GM12878 (cell line): ENCODE measurements at regions not wholly inside any gene's neighbourhood (a gene's known extent, or its start where the extent isn't known, plus 50 kb on each side); places are given as distances from the start of the nearest gene placed in this dataset.

Experiments
- ATAC-seq: fragments of 200-7000 bp; cut with Tn5 transposase; 3 replicates; pipeline ENCODE4 v1.9.1; 2020; ENCODE audit warnings: mild to moderate bottlenecking, moderate library complexity
- BruUV-seq: library from RNA; stranded (reverse); fragments of 400-500 nt; replicated peaks from 2 replicates; lab custom pipeline; 2021; lab: Mats Ljungman, UMichigan
- CTCF ChIA-PET: fragments of 300-600 bp; sonication (Branson Sonifier 250); formaldehyde crosslinking; extraction: SDS; loops from one replicate; lab custom pipeline; 2021; ENCODE audit warnings: inconsistent platforms; lab: Yijun Ruan, JAX
- POLR2A ChIA-PET: fragments of 350-600 bp; formaldehyde crosslinking; extraction: SDS; loops from one replicate; lab custom pipeline; 2021; ENCODE audit warnings: inconsistent platforms; lab: Charles Lee
- RAD21 ChIA-PET: fragments of 300-600 bp; sonication (Branson Sonifier 250); formaldehyde crosslinking; loops from one replicate; lab custom pipeline; 2023; ENCODE audit warnings: antibody characterized with exemption; ENCODE audit not compliant: unreplicated experiment; lab: Charles Lee
- SMC1A ChIA-PET: fragments of 300-600 bp; sonication (Branson Sonifier 250); formaldehyde crosslinking; loops from one replicate; lab custom pipeline; 2023; ENCODE audit not compliant: unreplicated experiment, uncharacterized antibody; lab: Charles Lee
- DNase-seq: peaks from one replicate; pipeline ENCODE4 v3.0.0-alpha.2; 2011; ENCODE audit warnings: low read depth, low spot score
- FAIRE-seq: peaks from 3 replicates; lab custom pipeline; 2011; peaks lifted over from hg19 to GRCh38; lab: Jason Lieb, UNC
- H2AFZ ChIP-seq: 2 replicates; pipeline ENCODE4 v1.6.0; 2011; ENCODE audit warnings: low read depth, low read length, control low read depth; ENCODE audit not compliant: control insufficient read depth
- H3K27ac ChIP-seq: 2 replicates; pipeline ENCODE4 v1.5.1; 2011; ENCODE audit warnings: control low read depth; ENCODE audit not compliant: control insufficient read depth, insufficient read depth
- H3K27me3 ChIP-seq, 2 experiments: replicated peaks in 1 of 2; 2 replicates each; pipeline versions ENCODE4 v1.6.0 to v1.6.1; 2011; ENCODE audit warnings: low read length in 1 of 2; ENCODE audit not compliant: control insufficient read depth in 2 of 2, insufficient read depth in 2 of 2
- H3K36me3 ChIP-seq, 2 experiments: 2 replicates each; pipeline ENCODE4 v1.5.1; 2011; ENCODE audit warnings: low read length in 1 of 2; ENCODE audit not compliant: control insufficient read depth in 2 of 2, insufficient read depth in 2 of 2
- H3K4me1 ChIP-seq: 2 replicates; pipeline ENCODE4 v1.6.1; 2011; ENCODE audit warnings: mild to moderate bottlenecking, low read length, moderate library complexity, mixed read lengths; ENCODE audit not compliant: control insufficient read depth, insufficient read depth
- H3K4me2 ChIP-seq: 2 replicates; pipeline ENCODE4 v1.6.0; 2011; ENCODE audit warnings: control low read depth; ENCODE audit not compliant: control insufficient read depth, insufficient read depth
- H3K4me3 ChIP-seq: fragments of 200-600 bp; sonication (generic); 2 replicates; pipeline ENCODE4 v1.5.1; 2016
- H3K79me2 ChIP-seq: 2 replicates; pipeline ENCODE4 v1.6.0; 2011; ENCODE audit warnings: low read length; ENCODE audit not compliant: control insufficient read depth, insufficient read depth
- H3K9ac ChIP-seq: 2 replicates; pipeline ENCODE4 v1.8.0; 2011; ENCODE audit warnings: low read length, control low read depth, mixed read lengths; ENCODE audit not compliant: control insufficient read depth, insufficient read depth
- H3K9me3 ChIP-seq: replicated peaks from 3 replicates; pipeline ENCODE4 v1.5.1; 2011; ENCODE audit warnings: mild to moderate bottlenecking, low read length; ENCODE audit not compliant: control insufficient read depth, insufficient read depth
- H4K20me1 ChIP-seq: 2 replicates; pipeline ENCODE4 v1.6.0; 2011; ENCODE audit not compliant: control insufficient read depth, insufficient read depth
- CHD2 ChIP-seq: IDR thresholded peaks from 2 replicates; pipeline ENCODE4 v1.6.1; 2011; ENCODE audit warnings: low read depth, low read length, improper control_type of control experiment, borderline replicate concordance
- HDAC6 ChIP-seq: fragments of 200-600 bp; sonication (generic); IDR thresholded peaks from one replicate; pipeline ENCODE4 v1.8.0; 2017; ENCODE audit warnings: antibody characterized with exemption; ENCODE audit not compliant: unreplicated experiment
- KDM1A ChIP-seq: fragments of 200-600 bp; sonication (generic); IDR thresholded peaks from 2 replicates; pipeline ENCODE4 v1.6.1; 2016; ENCODE audit warnings: borderline replicate concordance
- MEF2A ChIP-seq: IDR thresholded peaks from 2 replicates; pipeline ENCODE4 v1.6.1; 2011; ENCODE audit warnings: low read depth, mild to moderate bottlenecking, low read length, moderate library complexity; ENCODE audit not compliant: insufficient read depth
- NFXL1 ChIP-seq: fragments of 450-650 bp; IDR thresholded peaks from 2 replicates; pipeline ENCODE4 v1.6.1; 2017; ENCODE audit warnings: antibody characterized with exemption, mild to moderate bottlenecking, borderline replicate concordance
- NFYB ChIP-seq: IDR thresholded peaks from 2 replicates; pipeline ENCODE4 v1.6.1; 2011; ENCODE audit warnings: low read depth, mild to moderate bottlenecking, low read length, improper control_type of control experiment, moderate library complexity; ENCODE audit not compliant: insufficient read depth
- NR2C1 ChIP-seq: fragments of 450-650 bp; IDR thresholded peaks from 2 replicates; pipeline ENCODE4 v1.6.1; 2017; ENCODE audit warnings: antibody characterized with exemption, mild to moderate bottlenecking, moderate library complexity
- PAX8 ChIP-seq: fragments of 450-650 bp; IDR thresholded peaks from 2 replicates; pipeline ENCODE4 v1.6.1; 2017; ENCODE audit warnings: mild to moderate bottlenecking, moderate library complexity
- POLR2A ChIP-seq: IDR thresholded peaks from 2 replicates; pipeline ENCODE4 v1.6.1; 2011; ENCODE audit warnings: low read depth, mild to moderate bottlenecking, low read length
- RB1 ChIP-seq: fragments of 450-650 bp; formaldehyde crosslinking; IDR thresholded peaks from 2 replicates; pipeline ENCODE4 v1.6.1; 2017; ENCODE audit warnings: mild to moderate bottlenecking, borderline replicate concordance
- RUNX3 ChIP-seq: IDR thresholded peaks from 2 replicates; pipeline ENCODE4 v1.6.1; 2012; ENCODE audit warnings: low read length, inconsistent platforms
- TBL1XR1 ChIP-seq: IDR thresholded peaks from 2 replicates; pipeline ENCODE4 v1.6.1; 2012; ENCODE audit warnings: low read depth, low read length, improper control_type of control experiment
- ZNF24 ChIP-seq: fragments of 450-650 bp; IDR thresholded peaks from 2 replicates; pipeline ENCODE4 v1.6.1; 2017; ENCODE audit warnings: antibody characterized with exemption, mild to moderate bottlenecking
- ZZZ3 ChIP-seq: IDR thresholded peaks from 2 replicates; pipeline ENCODE4 v1.6.1; 2011; ENCODE audit warnings: low read depth; ENCODE audit not compliant: control insufficient read depth, insufficient read length
- WGBS: methylation state at CpG from one replicate; pipeline ENCODE4 v1.1.6; 2016; ENCODE audit warnings: low lambda C conversion rate; ENCODE audit not compliant: insufficient replicate concordance, insufficient coverage; ENCODE audit errors: missing lambda C conversion rate; 5-methylcytosine and 5-hydroxymethylcytosine counted together
- in situ Hi-C: fragments of 300-500 bp; cut with MboI; formaldehyde crosslinking; loops from 9 replicates; pipeline ENCODE4 v1.14.3; 2018; ENCODE audit warnings: mixed read lengths
- intact Hi-C: fragments of 100-400 bp; cut with micrococcal nuclease; formaldehyde crosslinking; loops from one replicate; pipeline ENCODE4 v1.14.2; 2022; ENCODE audit not compliant: unreplicated experiment
- TF ChIP-seq, protein P1 (sequence below): IDR thresholded peaks from 2 replicates; pipeline ENCODE4 v1.6.1; 2011; ENCODE audit warnings: mild to moderate bottlenecking, low read depth, low read length, moderate library complexity; ENCODE audit not compliant: insufficient replicate concordance
- TF ChIP-seq, protein P2 (sequence below): fragments of 450-650 bp; IDR thresholded peaks from 2 replicates; pipeline ENCODE4 v1.6.1; 2017; ENCODE audit warnings: mild to moderate bottlenecking, low read depth, inconsistent platforms; ENCODE audit not compliant: poor library complexity, severe bottlenecking
- TF ChIP-seq, protein P3 (sequence below): IDR thresholded peaks from 2 replicates; pipeline ENCODE4 v1.6.1; 2012; ENCODE audit warnings: low read depth, low read length, improper control_type of control experiment

GRCh38 chr2:104388296-104388695, 465.6 kb upstream of the POU3F3 start:
- no peak overlapping the region for H3K9ac ChIP-seq
- no peaks in the 10 kb centered on the region for H3K36me3 ChIP-seq
- ChIA-PET CTCF (no interaction called here), SMC1A (no interaction called here), POLR2A (no interaction called here), RAD21 (no interaction called here)
- H3K4me2 ChIP-seq: no peak overlapping the region
- DNase-seq (no peak), FAIRE-seq (no peak), ATAC-seq (no peak)
- BruUV-seq: no TSS peak
- H3K27me3 ChIP-seq: 0 out of 4 replicates have a peak, but pooled peaks cover 0 to 1% of the 10 kb centered on the region in 2 experiments
- H3K9me3 ChIP-seq: no peaks in the 10 kb centered on the region
- TF ChIP-seq NFXL1: no peak
- no peak for TF ChIP-seq TBL1XR1
- no peak for TF ChIP-seq NR2C1
- TF ChIP-seq MEF2A: no peak
- TF ChIP-seq NFYB: no peak
- TF ChIP-seq, protein P1, sequence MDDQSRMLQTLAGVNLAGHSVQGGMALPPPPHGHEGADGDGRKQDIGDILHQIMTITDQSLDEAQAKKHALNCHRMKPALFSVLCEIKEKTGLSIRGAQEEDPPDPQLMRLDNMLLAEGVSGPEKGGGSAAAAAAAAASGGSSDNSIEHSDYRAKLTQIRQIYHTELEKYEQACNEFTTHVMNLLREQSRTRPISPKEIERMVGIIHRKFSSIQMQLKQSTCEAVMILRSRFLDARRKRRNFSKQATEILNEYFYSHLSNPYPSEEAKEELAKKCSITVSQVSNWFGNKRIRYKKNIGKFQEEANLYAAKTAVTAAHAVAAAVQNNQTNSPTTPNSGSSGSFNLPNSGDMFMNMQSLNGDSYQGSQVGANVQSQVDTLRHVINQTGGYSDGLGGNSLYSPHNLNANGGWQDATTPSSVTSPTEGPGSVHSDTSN: no peak
- TF ChIP-seq RB1: no peak
- TF ChIP-seq HDAC6: no peak
- no peak for TF ChIP-seq ZNF24
- TF ChIP-seq POLR2A: no peak
- no peak for TF ChIP-seq PAX8
- TF ChIP-seq, protein P2, sequence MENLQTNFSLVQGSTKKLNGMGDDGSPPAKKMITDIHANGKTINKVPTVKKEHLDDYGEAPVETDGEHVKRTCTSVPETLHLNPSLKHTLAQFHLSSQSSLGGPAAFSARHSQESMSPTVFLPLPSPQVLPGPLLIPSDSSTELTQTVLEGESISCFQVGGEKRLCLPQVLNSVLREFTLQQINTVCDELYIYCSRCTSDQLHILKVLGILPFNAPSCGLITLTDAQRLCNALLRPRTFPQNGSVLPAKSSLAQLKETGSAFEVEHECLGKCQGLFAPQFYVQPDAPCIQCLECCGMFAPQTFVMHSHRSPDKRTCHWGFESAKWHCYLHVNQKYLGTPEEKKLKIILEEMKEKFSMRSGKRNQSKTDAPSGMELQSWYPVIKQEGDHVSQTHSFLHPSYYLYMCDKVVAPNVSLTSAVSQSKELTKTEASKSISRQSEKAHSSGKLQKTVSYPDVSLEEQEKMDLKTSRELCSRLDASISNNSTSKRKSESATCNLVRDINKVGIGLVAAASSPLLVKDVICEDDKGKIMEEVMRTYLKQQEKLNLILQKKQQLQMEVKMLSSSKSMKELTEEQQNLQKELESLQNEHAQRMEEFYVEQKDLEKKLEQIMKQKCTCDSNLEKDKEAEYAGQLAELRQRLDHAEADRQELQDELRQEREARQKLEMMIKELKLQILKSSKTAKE: no peak
- TF ChIP-seq KDM1A: no peak
- TF ChIP-seq RUNX3: no peak
- no peak for TF ChIP-seq CHD2
- TF ChIP-seq, protein P3, sequence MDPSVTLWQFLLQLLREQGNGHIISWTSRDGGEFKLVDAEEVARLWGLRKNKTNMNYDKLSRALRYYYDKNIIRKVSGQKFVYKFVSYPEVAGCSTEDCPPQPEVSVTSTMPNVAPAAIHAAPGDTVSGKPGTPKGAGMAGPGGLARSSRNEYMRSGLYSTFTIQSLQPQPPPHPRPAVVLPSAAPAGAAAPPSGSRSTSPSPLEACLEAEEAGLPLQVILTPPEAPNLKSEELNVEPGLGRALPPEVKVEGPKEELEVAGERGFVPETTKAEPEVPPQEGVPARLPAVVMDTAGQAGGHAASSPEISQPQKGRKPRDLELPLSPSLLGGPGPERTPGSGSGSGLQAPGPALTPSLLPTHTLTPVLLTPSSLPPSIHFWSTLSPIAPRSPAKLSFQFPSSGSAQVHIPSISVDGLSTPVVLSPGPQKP: no peak
- TF ChIP-seq ZZZ3: no peak
- WGBS: 15% methylated on average over 2 of the region's 2 CpGs
- no peak overlapping the region for H3K27ac ChIP-seq
- H2AFZ ChIP-seq: no peak overlapping the region
- H3K79me2 ChIP-seq: no peaks in the 10 kb centered on the region
- H3K4me1 ChIP-seq: no peaks in the 10 kb centered on the region
- intact Hi-C loops (no loop called here), in situ Hi-C loops (no loop called here)
- no peak overlapping the region for H3K4me3 ChIP-seq
- H4K20me1 ChIP-seq: no peaks in the 10 kb centered on the region
